ENCODE measurements at regions not wholly inside any gene's neighbourhood (a gene's known extent, or its start where the extent isn't known, plus 50 kb on each side); places are given as distances from the start of the nearest gene placed in this dataset.

- Mint-ChIP-seq H3K4me3 (no peak overlapping the region), H3K4me1 (ENCODE audit: low read depth) (no peaks in the 10 kb centered on the region), H3K36me3 (ENCODE audit: low read depth) (no peaks in the 10 kb centered on the region), H3K9me3 (peaks cover 6% of the 10 kb centered on the region), H3K27ac (no peak overlapping the region), H3K27me3 (peaks cover 5% of the 10 kb centered on the region)
- no peak for TF ChIP-seq CTCF (IDR thresholded peaks at IDR 0.05)
- ChIA-PET CTCF (no interaction called here), POLR2A (no interaction called here)
- ATAC-seq (ENCODE audit: poor library complexity): no peak
- Histone ChIP-seq H3K36me3 (ENCODE audit: insufficient read depth, low read length) (no peaks in the 10 kb centered on the region), H3K4me1 (ENCODE audit: insufficient read depth, low read length) (no peaks in the 10 kb centered on the region), H3K27ac (ENCODE audit: low read depth in 1 of 2, low read length in 2 of 2) (no peak overlapping the region), H3K27me3 (ENCODE audit: control insufficient read depth in 1 of 2, insufficient read depth in 2 of 2, low read length in 2 of 2) (no peaks in the 10 kb centered on the region), H3K4me3 (ENCODE audit: low read length) (no peak overlapping the region), H3K9me3 (ENCODE audit: control insufficient read depth in 1 of 2, insufficient read depth in 1 of 2, low read length in 2 of 2) (no peaks in the 10 kb centered on the region)
- intact Hi-C loops (cut with DNase I, micrococcal nuclease): no loop called here
- DNase-seq: no peak
These were observed 384.4 kb downstream of the SLC4A3 start for GRCh38 chr2:220011859-220012258.

GRCh38 chr2:220014961-220015360, 387.5 kb downstream of the SLC4A3 start:
- ATAC-seq (ENCODE audit: poor library complexity): no peak
- H3K9me3 Mint-ChIP-seq: peaks cover 2% of the 10 kb centered on the region

DNA sequence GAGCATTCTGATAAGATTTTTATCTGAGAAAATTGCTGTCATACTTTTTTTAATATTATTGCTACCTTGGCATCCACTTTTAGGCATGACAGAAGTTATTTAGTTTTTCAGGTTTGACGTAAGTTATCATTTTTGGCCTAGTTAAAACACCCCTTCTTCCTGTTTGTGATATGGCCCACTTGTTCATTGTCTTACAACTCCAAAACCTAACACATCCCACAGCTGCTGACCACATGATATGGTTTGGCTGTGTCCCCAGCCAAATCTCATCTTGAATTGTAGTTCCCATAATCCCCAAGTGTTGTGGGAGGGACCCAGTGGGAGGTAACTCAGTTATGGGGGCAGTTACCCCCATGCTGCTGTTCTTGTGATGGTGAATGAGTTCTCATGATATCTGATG, 388.1 kb downstream of the SLC4A3 start:
- Histone ChIP-seq H3K27ac (ENCODE audit: low read depth in 1 of 2, low read length in 2 of 2) (no peak overlapping the region), H3K27me3 (ENCODE audit: control insufficient read depth in 1 of 2, insufficient read depth in 2 of 2, low read length in 2 of 2) (no peaks in the 10 kb centered on the region), H3K36me3 (ENCODE audit: insufficient read depth, low read length) (no peaks in the 10 kb centered on the region), H3K4me1 (ENCODE audit: insufficient read depth, low read length) (no peaks in the 10 kb centered on the region), H3K9me3 (ENCODE audit: control insufficient read depth in 1 of 2, insufficient read depth in 1 of 2, low read length in 2 of 2) (no peaks in the 10 kb centered on the region), H3K4me3 (ENCODE audit: low read length) (no peak overlapping the region)
- intact Hi-C loops (cut with DNase I, micrococcal nuclease): no loop called here
- Mint-ChIP-seq H3K27me3 (peaks cover 5% of the 10 kb centered on the region), H3K4me1 (ENCODE audit: low read depth) (no peaks in the 10 kb centered on the region), H3K4me3 (no peak overlapping the region), H3K27ac (no peak overlapping the region), H3K36me3 (ENCODE audit: low read depth) (no peaks in the 10 kb centered on the region), H3K9me3 (peaks cover 2% of the 10 kb centered on the region)
- ChIA-PET CTCF (no interaction called here), POLR2A (no interaction called here)
- ATAC-seq (ENCODE audit: poor library complexity) (no peak), DNase-seq (no peak)
- TF ChIP-seq CTCF (IDR thresholded peaks at IDR 0.05): no peak

More at GRCh38 chr2:220014961-220015360, 387.5 kb downstream of the SLC4A3 start:
- DNase-seq: no peak
- CTCF ChIA-PET: interaction anchor here (0.6 kb wide), 2 partner anchors 17 to 39 kb away, joined by 3 read pairs; no protein-coding TSS in a partner anchor
- no peaks in the 10 kb centered on the region for H3K4me1 Mint-ChIP-seq (ENCODE audit: low read depth)
- intact Hi-C loops (cut with DNase I, micrococcal nuclease): no loop called here
- H3K27me3 Mint-ChIP-seq: peaks cover 5% of the 10 kb centered on the region
- H3K27ac Mint-ChIP-seq: no peak overlapping the region
- H3K4me3 Mint-ChIP-seq: no peak overlapping the region
- Histone ChIP-seq H3K4me3 (ENCODE audit: low read length) (no peak overlapping the region), H3K36me3 (ENCODE audit: insufficient read depth, low read length) (no peaks in the 10 kb centered on the region), H3K4me1 (ENCODE audit: insufficient read depth, low read length) (no peaks in the 10 kb centered on the region), H3K27me3 (ENCODE audit: control insufficient read depth in 1 of 2, insufficient read depth in 2 of 2, low read length in 2 of 2) (no peaks in the 10 kb centered on the region), H3K27ac (ENCODE audit: low read depth in 1 of 2, low read length in 2 of 2) (no peak overlapping the region), H3K9me3 (ENCODE audit: control insufficient read depth in 1 of 2, insufficient read depth in 1 of 2, low read length in 2 of 2) (no peaks in the 10 kb centered on the region)
- POLR2A ChIA-PET: no interaction called here
- no peak for TF ChIP-seq CTCF (IDR thresholded peaks at IDR 0.05)
- no peaks in the 10 kb centered on the region for H3K36me3 Mint-ChIP-seq (ENCODE audit: low read depth)
